Body of pancreas (tissue), 4 donors: ENCODE measurements at regions not wholly inside any gene's neighbourhood (a gene's known extent, or its start where the extent isn't known, plus 50 kb on each side); places are given as distances from the start of the nearest gene placed in this dataset.

Experiments
- ATAC-seq: fragments of 150-250 bp; one replicate; pipeline ENCODE4 v1.9.1; 2016
- DNase-seq, 4 donors: peaks; one replicate each; pipeline ENCODE4 v3.0.0-alpha.2; 2019
- H3K27ac ChIP-seq, 4 donors: fragments of 200-600 bp; sonication (generic); 1 replicate in 3 of 4; 2 replicates in 1 of 4; pipeline versions ENCODE4 v1.5.1 to v1.6.1; 2016 to 2019; ENCODE audit warnings: mild to moderate bottlenecking in 1 of 4, mixed read lengths in 1 of 4, moderate library complexity in 1 of 4
- H3K27me3 ChIP-seq, 2 donors: fragments of 200-600 bp; sonication (generic); one replicate each; pipeline ENCODE4 v1.6.0; 2016; ENCODE audit warnings: mild to moderate bottlenecking in 1 of 2
- H3K36me3 ChIP-seq, 2 donors: fragments of 200-600 bp; sonication (generic); replicated peaks in 1 of 2; 2 replicates each; pipeline ENCODE4 v1.5.1; 2016; ENCODE audit warnings: low read depth in 2 of 2; ENCODE audit not compliant: insufficient read depth in 1 of 2
- H3K4me1 ChIP-seq: fragments of 200-600 bp; sonication (generic); one replicate; pipeline ENCODE4 v1.6.0; 2016
- H3K4me3 ChIP-seq, 2 donors: fragments of 200-600 bp; sonication (generic); 1 replicate in 1 of 2; 2 replicates in 1 of 2; pipeline ENCODE4 v1.5.1; 2016 to 2019
- H3K9me3 ChIP-seq, 3 donors: fragments of 200-600 bp; sonication (generic); 1 replicate in 2 of 3; 2 replicates in 1 of 3; pipeline ENCODE4 v1.5.1; 2016
- POLR2A ChIP-seq, 3 donors: fragments of 450-650 bp; IDR thresholded peaks; one replicate each; pipeline ENCODE4 v1.6.1; 2016; ENCODE audit warnings: antibody characterized with exemption in 3 of 3, mild to moderate bottlenecking in 2 of 3
- WGBS, 2 donors: methylation state at CpG; one replicate each; pipeline ENCODE4 v1.1.5; 2017; 5-methylcytosine and 5-hydroxymethylcytosine counted together
- intact Hi-C: fragments of 100-400 bp; cut with DNase I; formaldehyde crosslinking; loops from one replicate; pipeline ENCODE4 v1.15.1; 2023
- TF ChIP-seq, protein P1 (sequence below), 7 experiments: fragments of 450-650 bp in 4 of 7; fragments of 200-600 bp in 3 of 7; sonication (generic) in 3 of 7; IDR thresholded peaks; one replicate each; pipeline ENCODE4 v1.5.1; 2016 to 2019; ENCODE audit warnings: antibody characterized with exemption in 7 of 7

- Histone ChIP-seq H3K4me1 (no peaks in the 10 kb centered on the region), H3K9me3 (no peaks in the 10 kb centered on the region), H3K36me3 (no peaks in the 10 kb centered on the region), H3K4me3 (no peak overlapping the region), H3K27me3 (no peaks in the 10 kb centered on the region), H3K27ac (no peak overlapping the region)
- no peak for ATAC-seq
- no peak for TF ChIP-seq POLR2A (IDR thresholded peaks at IDR 0.05)
- TF ChIP-seq, protein P1, sequence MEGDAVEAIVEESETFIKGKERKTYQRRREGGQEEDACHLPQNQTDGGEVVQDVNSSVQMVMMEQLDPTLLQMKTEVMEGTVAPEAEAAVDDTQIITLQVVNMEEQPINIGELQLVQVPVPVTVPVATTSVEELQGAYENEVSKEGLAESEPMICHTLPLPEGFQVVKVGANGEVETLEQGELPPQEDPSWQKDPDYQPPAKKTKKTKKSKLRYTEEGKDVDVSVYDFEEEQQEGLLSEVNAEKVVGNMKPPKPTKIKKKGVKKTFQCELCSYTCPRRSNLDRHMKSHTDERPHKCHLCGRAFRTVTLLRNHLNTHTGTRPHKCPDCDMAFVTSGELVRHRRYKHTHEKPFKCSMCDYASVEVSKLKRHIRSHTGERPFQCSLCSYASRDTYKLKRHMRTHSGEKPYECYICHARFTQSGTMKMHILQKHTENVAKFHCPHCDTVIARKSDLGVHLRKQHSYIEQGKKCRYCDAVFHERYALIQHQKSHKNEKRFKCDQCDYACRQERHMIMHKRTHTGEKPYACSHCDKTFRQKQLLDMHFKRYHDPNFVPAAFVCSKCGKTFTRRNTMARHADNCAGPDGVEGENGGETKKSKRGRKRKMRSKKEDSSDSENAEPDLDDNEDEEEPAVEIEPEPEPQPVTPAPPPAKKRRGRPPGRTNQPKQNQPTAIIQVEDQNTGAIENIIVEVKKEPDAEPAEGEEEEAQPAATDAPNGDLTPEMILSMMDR (IDR thresholded peaks at IDR 0.05) = no peak
- no peak for DNase-seq
- intact Hi-C loops = no loop called here
- 58 to 63% methylated on average over 4 of the region's 4 CpGs for WGBS, 2 donors
Measured at GRCh38 chr9:85230081-85230480, 511.7 kb downstream of the AGTPBP1 start.

GRCh38 chr9:85228111-85228855, 513.5 kb downstream of the AGTPBP1 start:
- TF ChIP-seq POLR2A (IDR thresholded peaks at IDR 0.05) = no peak
- TF ChIP-seq, protein P1 (IDR thresholded peaks at IDR 0.05) = no peak
- Histone ChIP-seq H3K27ac (no peak overlapping the region), H3K4me3 (no peak overlapping the region), H3K27me3 (no peaks in the 10 kb centered on the region), H3K4me1 (no peaks in the 10 kb centered on the region), H3K36me3 (no peaks in the 10 kb centered on the region), H3K9me3 (no peaks in the 10 kb centered on the region)
- ATAC-seq = no peak
- intact Hi-C loops = no loop called here
- DNase-seq = no peak
- 81 to 87% methylated on average over 9 of the region's 9 CpGs for WGBS, 2 donors

DNA sequence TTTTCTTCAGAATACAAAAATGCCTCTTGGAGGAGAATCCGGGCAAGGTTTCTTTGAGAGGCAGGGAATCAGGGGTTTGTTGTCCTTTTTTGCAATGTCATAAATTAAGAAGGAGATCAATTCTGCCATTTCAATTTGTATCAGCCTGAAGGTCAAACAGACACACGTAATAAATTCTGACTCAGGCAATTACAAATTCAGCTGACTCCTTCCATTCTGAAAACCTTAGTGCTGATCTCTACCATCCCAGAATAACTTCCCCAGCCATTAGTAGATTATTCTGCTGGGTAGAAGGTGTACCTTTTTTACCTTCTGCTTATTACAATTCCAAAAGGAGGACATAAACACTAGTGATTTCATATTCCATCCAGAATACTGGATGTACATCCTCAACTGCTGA, 516.6 kb downstream of the AGTPBP1 start:
- intact Hi-C loops = no loop called here

DNA sequence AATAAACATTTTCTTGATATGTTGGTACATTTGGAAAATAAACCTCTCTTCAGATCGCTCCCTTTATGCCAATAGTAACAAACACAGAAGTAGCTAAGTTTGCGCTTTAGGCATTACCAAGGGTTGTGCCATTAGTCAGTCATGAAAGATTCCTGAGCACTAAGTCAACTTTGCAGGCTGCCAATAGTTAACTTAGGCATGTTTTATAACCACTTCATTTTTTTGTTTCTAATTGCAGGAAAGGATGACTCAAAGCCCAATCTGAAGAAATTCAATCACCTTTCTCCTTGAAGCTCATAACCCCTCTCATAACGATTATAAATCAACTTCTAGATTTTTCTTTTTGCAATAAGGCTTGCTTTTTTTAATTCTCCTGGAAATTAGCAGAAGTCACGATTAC, 517.0 kb downstream of the AGTPBP1 start:
- intact Hi-C loops = no loop called here
- Histone ChIP-seq H3K9me3 (no peaks in the 10 kb centered on the region), H3K27me3 (no peaks in the 10 kb centered on the region), H3K36me3 (no peaks in the 10 kb centered on the region), H3K4me3 (no peak overlapping the region), H3K27ac (no peak overlapping the region), H3K4me1 (no peaks in the 10 kb centered on the region)
- no peak for DNase-seq
- ATAC-seq = peak; percentile 62
- WGBS, 2 donors = 53 to 59% methylated on average over 4 of the region's 4 CpGs
- TF ChIP-seq, protein P1 (IDR thresholded peaks at IDR 0.05) = no peak
- TF ChIP-seq POLR2A (IDR thresholded peaks at IDR 0.05) = no peak

More for the DNA sequence above, 516.6 kb downstream of the AGTPBP1 start:
- Histone ChIP-seq H3K27ac (no peak overlapping the region), H3K9me3 (no peaks in the 10 kb centered on the region), H3K4me1 (no peaks in the 10 kb centered on the region), H3K27me3 (no peaks in the 10 kb centered on the region), H3K36me3 (no peaks in the 10 kb centered on the region), H3K4me3 (no peak overlapping the region)
- no peak for TF ChIP-seq POLR2A (IDR thresholded peaks at IDR 0.05)
- TF ChIP-seq, protein P1 (IDR thresholded peaks at IDR 0.05) = no peak
- WGBS, 2 donors = 33 to 38% methylated on average over 2 of the region's 2 CpGs
- ATAC-seq = no peak
- DNase-seq = no peak

GRCh38 chr9:85224301-85224700, 517.5 kb downstream of the AGTPBP1 start:
- intact Hi-C loops = no loop called here
- no peak for TF ChIP-seq POLR2A (IDR thresholded peaks at IDR 0.05)
- TF ChIP-seq, protein P1 (IDR thresholded peaks at IDR 0.05) = no peak
- Histone ChIP-seq H3K27ac (no peak overlapping the region), H3K36me3 (no peaks in the 10 kb centered on the region), H3K27me3 (no peaks in the 10 kb centered on the region), H3K4me3 (no peak overlapping the region), H3K4me1 (no peaks in the 10 kb centered on the region), H3K9me3 (no peaks in the 10 kb centered on the region)
- DNase-seq (no peak), ATAC-seq (no peak)
- WGBS, 2 donors = 73 to 90% methylated on average over 2 of the region's 2 CpGs
